Mucosa of descending colon (tissue), 3 donors: ENCODE measurements at regions not wholly inside any gene's neighbourhood (a gene's known extent, or its start where the extent isn't known, plus 50 kb on each side); places are given as distances from the start of the nearest gene placed in this dataset.

ENCODE experiments used
- ATAC-seq: fragments of 200-7000 bp; cut with Tn5 transposase; one replicate; pipeline ENCODE4 v1.9.1; 2020; ENCODE audit warnings: mild to moderate bottlenecking, moderate library complexity
- DNase-seq, 3 donors: peaks; one replicate each; pipeline ENCODE4 v3.0.0-alpha.2; 2020
- H3K36me3 ChIP-seq: fragments of 200-600 bp; one replicate; pipeline ENCODE4 v1.8.0; 2021; ENCODE audit warnings: low read depth, mild to moderate bottlenecking
- H3K4me1 ChIP-seq: fragments of 200-600 bp; one replicate; pipeline ENCODE4 v1.8.0; 2021; ENCODE audit warnings: low read depth, mild to moderate bottlenecking
- H3K4me3 ChIP-seq: fragments of 200-600 bp; one replicate; pipeline ENCODE4 v1.8.0; 2021; ENCODE audit warnings: mild to moderate bottlenecking
- H3K9me3 ChIP-seq: fragments of 200-600 bp; one replicate; pipeline ENCODE4 v1.8.0; 2021; ENCODE audit warnings: mild to moderate bottlenecking
- intact Hi-C, 2 donors: fragments of 100-400 bp; cut with DNase I in 1 of 2; cut with micrococcal nuclease in 1 of 2; formaldehyde crosslinking; loops; one replicate each; pipeline versions ENCODE4 v1.11.0 to v1.11.1; 2022; cut with DNase I, micrococcal nuclease
- TF ChIP-seq, protein P1 (sequence below): fragments of 200-600 bp; IDR thresholded peaks from one replicate; pipeline ENCODE4 v1.8.0; 2022; ENCODE audit warnings: antibody characterized with exemption, mild to moderate bottlenecking
- donor health status: DM: no; HTN: no; CAD: no; lungs with moderate emphysema.
- donor health status: DM: no; HTN: no; CAD: no.
- donor health status: DM: no; HTN: yes; CAD: no.

- Histone ChIP-seq H3K9me3 (peaks cover 21% of the 10 kb centered on the region), H3K36me3 (no peaks in the 10 kb centered on the region), H3K4me1 (no peaks in the 10 kb centered on the region), H3K4me3 (no peak overlapping the region)
- TF ChIP-seq, protein P1, sequence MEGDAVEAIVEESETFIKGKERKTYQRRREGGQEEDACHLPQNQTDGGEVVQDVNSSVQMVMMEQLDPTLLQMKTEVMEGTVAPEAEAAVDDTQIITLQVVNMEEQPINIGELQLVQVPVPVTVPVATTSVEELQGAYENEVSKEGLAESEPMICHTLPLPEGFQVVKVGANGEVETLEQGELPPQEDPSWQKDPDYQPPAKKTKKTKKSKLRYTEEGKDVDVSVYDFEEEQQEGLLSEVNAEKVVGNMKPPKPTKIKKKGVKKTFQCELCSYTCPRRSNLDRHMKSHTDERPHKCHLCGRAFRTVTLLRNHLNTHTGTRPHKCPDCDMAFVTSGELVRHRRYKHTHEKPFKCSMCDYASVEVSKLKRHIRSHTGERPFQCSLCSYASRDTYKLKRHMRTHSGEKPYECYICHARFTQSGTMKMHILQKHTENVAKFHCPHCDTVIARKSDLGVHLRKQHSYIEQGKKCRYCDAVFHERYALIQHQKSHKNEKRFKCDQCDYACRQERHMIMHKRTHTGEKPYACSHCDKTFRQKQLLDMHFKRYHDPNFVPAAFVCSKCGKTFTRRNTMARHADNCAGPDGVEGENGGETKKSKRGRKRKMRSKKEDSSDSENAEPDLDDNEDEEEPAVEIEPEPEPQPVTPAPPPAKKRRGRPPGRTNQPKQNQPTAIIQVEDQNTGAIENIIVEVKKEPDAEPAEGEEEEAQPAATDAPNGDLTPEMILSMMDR = no peak
- no peak for ATAC-seq
- intact Hi-C loops = no loop called here
- DNase-seq = no peak
Observed at GRCh38 chr18:38420611-38421010, 855.0 kb upstream of the CELF4 start.

DNA sequence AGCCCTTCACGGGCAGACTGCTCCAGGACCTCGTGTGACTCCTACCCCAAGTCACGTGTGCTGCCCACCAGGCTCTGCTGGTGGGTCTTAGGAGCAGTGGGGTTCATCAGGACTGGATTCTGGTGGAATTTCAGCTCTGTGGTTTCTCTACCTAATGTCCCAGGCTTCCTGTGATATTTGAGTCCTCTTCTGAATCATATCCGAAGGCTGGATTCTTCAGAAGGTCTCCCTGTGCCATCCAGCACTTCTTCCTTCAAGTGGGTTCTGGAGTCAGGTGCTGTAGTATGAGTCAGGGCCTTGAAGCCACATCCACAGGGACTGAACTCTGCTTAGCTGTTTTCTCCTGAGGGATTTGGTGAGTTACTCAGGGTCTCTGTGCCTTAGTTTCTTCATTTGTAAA is 850.2 kb upstream of the CELF4 start:
- H3K4me3 ChIP-seq = no peak overlapping the region
- peaks cover 14% of the 10 kb centered on the region for H3K9me3 ChIP-seq
- TF ChIP-seq, protein P1 = no peak
- no peak for ATAC-seq
- intact Hi-C loops = no loop called here
- no peaks in the 10 kb centered on the region for H3K36me3 ChIP-seq
- DNase-seq = no peak
- no peaks in the 10 kb centered on the region for H3K4me1 ChIP-seq

GRCh38 chr18:38413193-38413592 is 847.6 kb upstream of the CELF4 start:
- Histone ChIP-seq H3K9me3 (peaks cover 17% of the 10 kb centered on the region), H3K36me3 (no peaks in the 10 kb centered on the region), H3K4me1 (no peaks in the 10 kb centered on the region), H3K4me3 (no peak overlapping the region)
- intact Hi-C loops = no loop called here
- TF ChIP-seq, protein P1 = no peak
- DNase-seq (no peak), ATAC-seq (no peak)

DNA sequence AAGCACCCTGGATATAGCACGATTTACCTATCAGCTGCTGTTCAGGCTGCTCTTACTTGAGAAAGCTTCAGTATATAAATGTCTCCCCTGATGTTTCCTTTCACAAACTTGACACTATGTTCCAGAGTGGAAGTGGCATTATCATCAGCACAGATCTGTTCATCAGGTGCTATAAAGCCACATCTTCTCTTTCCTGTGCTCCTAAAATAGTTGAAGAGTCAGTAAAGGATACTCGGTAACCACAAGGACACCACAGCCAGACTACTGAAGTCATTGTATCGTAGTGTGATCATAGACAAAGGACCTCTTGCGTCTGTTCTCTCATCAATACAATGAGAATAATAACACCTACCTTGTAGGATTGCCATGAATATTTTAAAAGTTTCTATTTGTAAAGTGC is 841.0 kb upstream of the CELF4 start:
- intact Hi-C loops = no loop called here

DNA sequence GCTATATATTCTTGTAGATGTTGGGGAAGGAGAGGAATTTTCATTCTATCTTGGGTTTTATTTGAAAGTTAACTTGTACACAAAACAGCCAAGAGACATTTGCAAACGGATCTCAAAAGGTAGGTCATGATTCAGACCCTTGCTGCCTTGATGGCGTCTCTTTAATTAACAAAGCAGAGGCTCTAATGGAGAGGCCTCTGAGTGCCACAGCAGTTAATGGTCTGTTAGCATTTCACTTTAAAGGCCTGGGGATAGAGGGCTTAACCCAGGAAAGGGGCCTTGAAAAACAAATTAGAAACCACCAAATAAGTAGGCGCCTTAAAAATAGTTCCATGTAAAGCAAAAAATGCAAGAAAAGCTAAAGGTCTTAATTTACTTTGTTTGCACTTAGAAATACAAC is 836.9 kb upstream of the CELF4 start:
- no peaks in the 10 kb centered on the region for H3K4me1 ChIP-seq
- TF ChIP-seq, protein P1 = no peak
- H3K9me3 ChIP-seq = peaks cover 19% of the 10 kb centered on the region
- H3K36me3 ChIP-seq = no peaks in the 10 kb centered on the region
- H3K4me3 ChIP-seq = no peak overlapping the region
- DNase-seq (no peak), ATAC-seq (no peak)
- intact Hi-C loops = no loop called here

More for the DNA sequence above, 841.0 kb upstream of the CELF4 start:
- H3K9me3 ChIP-seq = peaks cover 31% of the 10 kb centered on the region
- no peaks in the 10 kb centered on the region for H3K36me3 ChIP-seq
- no peak for ATAC-seq
- TF ChIP-seq, protein P1 = no peak
- no peak for DNase-seq
- H3K4me3 ChIP-seq = no peak overlapping the region
- no peaks in the 10 kb centered on the region for H3K4me1 ChIP-seq

- TF ChIP-seq, protein P1 = no peak
- no peaks in the 10 kb centered on the region for H3K36me3 ChIP-seq
- DNase-seq (no peak), ATAC-seq (no peak)
- intact Hi-C loops = no loop called here
- no peaks in the 10 kb centered on the region for H3K4me1 ChIP-seq
- no peak overlapping the region for H3K4me3 ChIP-seq
- H3K9me3 ChIP-seq = peaks cover 7% of the 10 kb centered on the region
Observed at GRCh38 chr18:38397094-38397493, 831.5 kb upstream of the CELF4 start.
